AG04450 (cell line): ENCODE measurements at regions not wholly inside any gene's neighbourhood (a gene's known extent, or its start where the extent isn't known, plus 50 kb on each side); places are given as distances from the start of the nearest gene placed in this dataset.

Experiments used
- CTCF ChIA-PET: fragments of 300-600, 350-600 bp; formaldehyde crosslinking; extraction: SDS; loops from one replicate; lab custom pipeline; 2022; ENCODE audit warnings: antibody characterized with exemption, inconsistent platforms; lab: Charles Lee
- POLR2A ChIA-PET: fragments of 350-600 bp; formaldehyde crosslinking; extraction: SDS; loops from one replicate; lab custom pipeline; 2021; ENCODE audit warnings: antibody characterized with exemption, inconsistent platforms; lab: Yijun Ruan, JAX
- DNase-seq: peaks from one replicate; pipeline ENCODE4 v3.0.0-alpha.2; 2011; ENCODE audit warnings: low read depth, low spot score
- H3K27ac ChIP-seq: one replicate; pipeline ENCODE4 v1.5.1; 2012; ENCODE audit warnings: low read depth, low read length, control low read depth
- H3K27me3 ChIP-seq: one replicate; pipeline ENCODE4 v1.6.0; 2012; ENCODE audit warnings: low read length; ENCODE audit not compliant: control insufficient read depth, insufficient read depth
- H3K4me3 ChIP-seq: 2 replicates; pipeline ENCODE4 v1.5.1; 2011; ENCODE audit warnings: mild to moderate bottlenecking, low read depth, low read length, control low read depth
- H3K9me3 ChIP-seq: 2 replicates; pipeline ENCODE4 v1.5.1; 2012; ENCODE audit warnings: low read length; ENCODE audit not compliant: control insufficient read depth, insufficient read depth
- TF ChIP-seq, protein P1 (sequence below): IDR thresholded peaks from 2 replicates; pipeline ENCODE4 v1.5.1; 2011; ENCODE audit warnings: low read depth, low read length, control low read depth, inconsistent platforms

DNA sequence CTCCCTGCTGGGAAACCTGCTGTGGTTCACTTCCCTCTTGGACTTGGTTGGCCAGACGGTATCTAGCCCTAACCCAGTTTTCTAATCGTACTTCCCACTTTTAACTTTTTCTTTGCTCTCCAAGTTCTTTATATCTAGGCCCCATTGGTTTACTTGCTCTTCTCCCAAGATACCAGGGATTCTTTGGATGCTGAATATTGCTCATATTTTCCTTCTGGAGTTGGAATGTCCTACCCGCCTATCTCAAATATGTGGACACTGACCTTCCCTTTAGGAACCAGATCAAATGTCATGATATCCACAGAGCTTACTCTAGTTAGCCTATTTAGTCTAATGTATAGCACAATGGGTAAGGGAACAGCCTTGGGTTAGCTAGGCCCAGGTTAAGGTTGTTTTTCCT lies 228.6 kb downstream of the DACT1 start:
- Histone ChIP-seq H3K27me3 (no peaks in the 10 kb centered on the region), H3K4me3 (no peak overlapping the region), H3K27ac (no peak overlapping the region), H3K9me3 (no peaks in the 10 kb centered on the region)
- no peak for DNase-seq
- POLR2A ChIA-PET = interaction anchor here (2.0 kb wide), 1 partner anchor 16 kb away, joined by 15 read pairs; no protein-coding TSS in a partner anchor
- TF ChIP-seq, protein P1, sequence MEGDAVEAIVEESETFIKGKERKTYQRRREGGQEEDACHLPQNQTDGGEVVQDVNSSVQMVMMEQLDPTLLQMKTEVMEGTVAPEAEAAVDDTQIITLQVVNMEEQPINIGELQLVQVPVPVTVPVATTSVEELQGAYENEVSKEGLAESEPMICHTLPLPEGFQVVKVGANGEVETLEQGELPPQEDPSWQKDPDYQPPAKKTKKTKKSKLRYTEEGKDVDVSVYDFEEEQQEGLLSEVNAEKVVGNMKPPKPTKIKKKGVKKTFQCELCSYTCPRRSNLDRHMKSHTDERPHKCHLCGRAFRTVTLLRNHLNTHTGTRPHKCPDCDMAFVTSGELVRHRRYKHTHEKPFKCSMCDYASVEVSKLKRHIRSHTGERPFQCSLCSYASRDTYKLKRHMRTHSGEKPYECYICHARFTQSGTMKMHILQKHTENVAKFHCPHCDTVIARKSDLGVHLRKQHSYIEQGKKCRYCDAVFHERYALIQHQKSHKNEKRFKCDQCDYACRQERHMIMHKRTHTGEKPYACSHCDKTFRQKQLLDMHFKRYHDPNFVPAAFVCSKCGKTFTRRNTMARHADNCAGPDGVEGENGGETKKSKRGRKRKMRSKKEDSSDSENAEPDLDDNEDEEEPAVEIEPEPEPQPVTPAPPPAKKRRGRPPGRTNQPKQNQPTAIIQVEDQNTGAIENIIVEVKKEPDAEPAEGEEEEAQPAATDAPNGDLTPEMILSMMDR = no peak
- CTCF ChIA-PET = interaction anchor here (1.3 kb wide), 1 partner anchor 154 kb away, joined by 3 read pairs; no protein-coding TSS in a partner anchor

DNA sequence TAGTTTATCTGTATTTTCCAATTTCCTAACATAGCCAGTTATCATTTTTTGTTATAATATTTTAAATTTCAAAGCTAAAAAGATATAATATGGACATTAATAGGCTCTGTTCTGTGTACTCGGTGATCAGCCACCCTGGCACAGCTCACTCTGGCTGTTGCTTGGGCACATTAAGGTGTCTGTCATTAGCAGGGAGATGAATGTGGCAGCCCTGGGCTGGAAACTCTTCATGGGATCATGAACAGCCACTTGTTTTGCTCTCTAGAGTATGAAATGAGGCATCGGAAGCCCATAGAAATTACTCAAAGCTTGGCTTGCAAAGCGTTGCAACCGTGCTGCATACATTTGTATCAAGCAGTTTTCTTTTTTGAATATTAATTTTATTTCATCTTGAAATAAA lies 233.2 kb downstream of the DACT1 start:
- Histone ChIP-seq H3K27me3 (no peaks in the 10 kb centered on the region), H3K4me3 (no peak overlapping the region), H3K9me3 (no peaks in the 10 kb centered on the region), H3K27ac (no peak overlapping the region)
- CTCF ChIA-PET = no interaction called here
- DNase-seq = no peak
- POLR2A ChIA-PET = no interaction called here
- TF ChIP-seq, protein P1 = no peak

DNA sequence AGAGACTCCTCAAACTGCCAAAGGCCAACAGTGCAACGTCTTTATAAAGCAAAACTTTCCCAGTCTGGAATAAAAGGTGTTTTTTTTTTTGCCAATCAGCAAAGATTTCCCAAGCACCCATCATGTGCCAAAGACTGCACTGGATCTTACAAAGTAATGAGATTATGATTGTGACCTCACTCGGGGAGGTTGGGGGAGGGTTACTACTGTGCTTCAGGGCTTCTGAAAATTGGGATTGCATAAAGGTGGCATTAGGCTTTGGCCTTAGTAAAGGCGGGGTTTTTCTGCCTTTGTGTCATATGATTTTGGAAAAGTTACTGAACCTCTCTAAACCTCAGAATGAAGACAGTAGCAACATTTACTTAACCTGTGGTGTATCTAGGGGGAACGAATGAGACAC lies 233.8 kb downstream of the DACT1 start:
- Histone ChIP-seq H3K9me3 (no peaks in the 10 kb centered on the region), H3K27me3 (no peaks in the 10 kb centered on the region), H3K4me3 (no peak overlapping the region), H3K27ac (no peak overlapping the region)
- no peak for DNase-seq
- ChIA-PET CTCF (no interaction called here), POLR2A (no interaction called here)
- TF ChIP-seq, protein P1 = no peak

DNA sequence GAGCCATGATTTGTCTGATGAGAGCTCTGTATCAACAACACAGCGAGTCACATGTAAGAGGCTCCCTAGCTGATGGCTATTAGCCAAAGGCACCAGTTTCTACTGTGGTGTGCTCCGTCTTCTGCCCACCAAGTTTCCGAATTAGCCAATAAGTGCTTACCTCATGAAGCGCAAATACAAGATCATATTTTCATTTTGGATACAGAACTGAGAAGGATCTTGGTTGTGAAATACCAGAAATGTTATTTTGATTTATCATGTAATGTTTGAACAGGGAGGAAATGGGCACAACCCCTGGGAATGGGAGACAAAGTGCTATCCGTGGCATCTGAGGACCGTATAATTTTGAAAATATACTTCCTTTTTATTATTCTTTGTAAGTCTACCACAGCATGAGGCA lies 234.3 kb downstream of the DACT1 start:
- ChIA-PET CTCF (no interaction called here), POLR2A (no interaction called here)
- Histone ChIP-seq H3K4me3 (no peak overlapping the region), H3K9me3 (no peaks in the 10 kb centered on the region), H3K27ac (no peak overlapping the region), H3K27me3 (no peaks in the 10 kb centered on the region)
- no peak for DNase-seq
- TF ChIP-seq, protein P1 = no peak

DNA sequence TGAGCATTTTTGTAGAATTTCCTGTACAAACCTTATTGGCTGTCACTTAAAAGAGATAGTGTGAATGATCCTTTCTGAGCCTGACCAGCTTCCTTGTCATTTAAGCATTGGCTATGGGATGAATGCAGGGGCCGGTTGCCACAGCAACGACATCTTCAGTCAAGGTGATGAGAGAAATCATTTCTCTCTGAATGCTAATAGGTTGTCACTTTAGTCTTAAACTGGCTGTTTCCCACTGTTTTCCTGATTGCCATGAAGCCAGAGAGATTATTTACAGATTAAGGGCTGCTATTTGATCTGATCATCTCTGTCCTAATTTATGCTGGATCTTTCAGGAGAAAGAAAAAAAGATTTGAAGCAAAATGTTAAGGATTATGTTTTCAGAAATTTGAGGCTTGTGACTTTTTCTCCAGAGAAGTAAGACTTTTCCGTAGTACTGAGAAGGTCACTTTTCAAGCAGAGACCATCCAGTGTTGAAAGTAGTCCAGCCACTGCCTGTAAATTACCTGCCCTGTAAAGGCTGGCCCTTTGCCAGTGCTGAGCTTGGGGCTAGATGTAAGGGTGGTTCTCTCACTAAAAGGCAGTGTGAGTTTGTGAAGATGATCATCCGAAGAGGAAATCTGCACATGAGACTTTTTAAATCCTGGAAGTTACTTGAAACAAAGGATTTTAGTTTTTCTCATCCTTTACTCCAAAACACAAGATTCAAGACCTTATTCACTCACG lies 235.6 kb downstream of the DACT1 start:
- no peaks in the 10 kb centered on the region for H3K27me3 ChIP-seq
- H3K9me3 ChIP-seq = no peaks in the 10 kb centered on the region
- TF ChIP-seq, protein P1 = no peak
- no peak overlapping the region for H3K4me3 ChIP-seq
- ChIA-PET POLR2A (no interaction called here), CTCF (no interaction called here)
- DNase-seq = no peak
- no peak overlapping the region for H3K27ac ChIP-seq
